GM18511 (cell line): ENCODE measurements at regions not wholly inside any gene's neighbourhood (a gene's known extent, or its start where the extent isn't known, plus 50 kb on each side); places are given as distances from the start of the nearest gene placed in this dataset.

ENCODE experiments used
- ATAC-seq: cut with Tn5 transposase; IDR thresholded peaks from one replicate; pipeline ENCODE4 v1.9.1; 2021; ENCODE audit warnings: mild to moderate bottlenecking, moderate library complexity; ENCODE audit not compliant: unreplicated experiment

DNA sequence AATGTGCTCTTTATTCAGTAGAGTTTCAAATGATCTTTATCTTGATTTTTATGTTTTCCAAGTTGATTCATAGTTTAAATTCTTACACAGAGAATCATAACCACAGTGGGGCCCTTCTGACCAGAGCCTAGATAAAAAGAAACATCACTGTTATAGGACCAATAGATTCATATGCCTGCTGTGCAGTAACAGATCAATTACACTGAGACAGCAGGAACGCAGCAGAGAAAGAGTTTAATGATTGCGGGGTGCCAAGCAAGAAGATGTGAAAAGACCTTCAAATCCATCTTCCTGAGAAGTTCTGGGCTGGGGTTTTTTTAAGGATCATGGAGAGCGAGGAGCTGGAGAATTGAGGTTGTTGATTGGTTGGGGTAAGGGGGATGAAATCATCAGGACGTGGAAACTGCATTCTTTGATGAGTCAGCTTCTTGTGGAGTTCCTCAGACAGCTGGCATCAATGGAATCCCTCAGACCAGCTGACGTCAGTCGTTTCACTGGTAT is 346.6 kb downstream of the TBC1D4 start:
- no peak for ATAC-seq

DNA sequence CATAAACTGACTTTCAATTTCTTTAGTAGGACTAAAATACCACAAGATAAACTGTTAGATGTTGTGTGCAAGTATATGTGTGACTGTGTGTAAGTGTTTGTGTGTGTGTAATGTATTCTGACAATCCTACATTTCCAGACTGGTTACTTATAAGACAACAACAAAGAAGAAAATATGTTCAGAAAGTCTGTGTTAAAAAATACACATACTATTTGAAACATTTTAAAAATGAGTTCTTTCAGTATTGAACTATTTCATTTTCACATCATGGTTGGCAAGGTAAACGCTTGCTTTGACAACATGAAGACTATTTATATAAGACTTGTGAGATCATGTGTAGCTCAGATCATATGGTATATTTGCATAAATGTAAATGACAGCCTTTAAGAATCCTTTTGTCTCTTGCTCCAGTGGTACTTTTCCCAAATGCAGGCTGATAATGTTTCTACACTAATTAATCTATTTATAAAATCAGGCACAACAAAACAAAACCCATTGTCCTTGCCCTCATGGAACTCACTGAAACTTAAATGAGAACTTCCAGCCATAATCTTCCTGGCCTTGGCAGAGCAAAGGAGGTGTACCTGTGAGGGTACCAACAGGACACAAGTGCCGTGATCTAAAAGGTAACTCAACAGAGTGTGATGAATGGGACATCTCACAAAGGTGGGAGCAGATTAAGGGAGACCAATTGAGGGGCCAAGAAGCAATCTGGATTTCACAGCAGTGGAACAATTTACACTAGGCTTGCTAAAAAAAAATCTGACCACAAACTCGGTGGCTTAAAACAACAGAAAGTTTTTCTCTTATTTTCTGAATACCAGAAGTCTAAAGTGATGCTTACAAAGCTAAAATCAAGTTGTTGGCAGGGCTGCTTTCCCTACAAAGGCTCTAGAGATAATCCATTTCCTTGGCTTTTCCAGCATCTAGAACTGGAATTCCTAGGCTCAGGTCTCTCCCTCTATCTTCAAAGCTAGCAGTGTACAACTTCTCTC is 349.0 kb downstream of the TBC1D4 start:
- ATAC-seq = no peak

DNA sequence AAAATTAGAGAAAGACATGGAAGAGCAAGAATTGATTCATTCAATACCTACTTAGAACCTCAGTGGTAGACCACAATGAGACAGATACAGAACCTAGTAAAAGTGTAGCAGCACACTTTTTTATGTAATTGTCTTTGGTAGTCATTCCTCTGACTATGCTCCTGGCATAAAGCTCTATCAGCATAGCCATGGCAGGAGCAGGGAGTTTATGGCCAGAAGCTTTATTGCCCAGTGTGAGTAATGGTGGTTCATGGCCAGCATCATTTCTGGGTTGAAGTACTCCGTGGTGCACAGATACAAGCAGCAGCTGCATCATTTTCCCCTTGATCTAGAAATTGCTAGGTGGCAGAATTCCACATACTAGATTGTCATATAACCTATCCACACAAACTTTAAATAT is 352.6 kb downstream of the TBC1D4 start:
- no peak for ATAC-seq

DNA sequence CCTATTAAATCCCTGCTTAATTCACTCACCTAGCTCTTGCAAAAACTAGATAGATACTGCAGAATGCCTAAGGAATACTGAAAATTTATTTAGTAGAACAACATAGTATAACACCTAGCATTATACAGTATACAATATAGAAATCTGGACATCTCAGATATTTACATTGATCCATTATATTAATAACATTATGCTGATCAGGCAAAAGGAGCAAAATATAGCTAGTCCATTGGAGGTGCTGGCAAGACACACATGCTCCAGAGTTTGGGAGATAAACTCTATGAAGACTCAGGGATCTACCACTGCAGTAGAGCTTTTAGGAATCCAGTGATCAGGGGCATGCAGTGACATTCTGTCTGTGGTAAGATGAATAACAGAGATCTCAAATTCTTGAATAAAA is 357.6 kb downstream of the TBC1D4 start:
- ATAC-seq = no peak

DNA sequence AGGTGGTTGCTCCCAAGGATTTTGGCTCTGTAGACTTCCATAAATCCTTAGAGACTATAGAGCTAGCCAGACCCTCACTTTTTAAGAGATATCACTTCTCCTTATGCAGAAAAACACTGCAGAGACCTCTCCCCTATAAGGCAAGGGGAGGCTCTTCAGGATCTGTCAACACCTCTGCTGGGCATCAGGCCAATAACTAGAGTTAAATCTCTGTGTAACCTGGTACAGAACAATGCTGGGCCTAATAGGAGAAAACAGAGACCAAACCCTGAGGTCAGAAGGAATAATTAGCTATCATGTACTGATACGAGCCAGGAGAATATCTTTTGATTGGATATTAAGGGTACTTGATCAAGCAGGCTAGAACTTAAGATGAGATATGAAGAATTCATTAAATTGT is 358.5 kb downstream of the TBC1D4 start:
- no peak for ATAC-seq

DNA sequence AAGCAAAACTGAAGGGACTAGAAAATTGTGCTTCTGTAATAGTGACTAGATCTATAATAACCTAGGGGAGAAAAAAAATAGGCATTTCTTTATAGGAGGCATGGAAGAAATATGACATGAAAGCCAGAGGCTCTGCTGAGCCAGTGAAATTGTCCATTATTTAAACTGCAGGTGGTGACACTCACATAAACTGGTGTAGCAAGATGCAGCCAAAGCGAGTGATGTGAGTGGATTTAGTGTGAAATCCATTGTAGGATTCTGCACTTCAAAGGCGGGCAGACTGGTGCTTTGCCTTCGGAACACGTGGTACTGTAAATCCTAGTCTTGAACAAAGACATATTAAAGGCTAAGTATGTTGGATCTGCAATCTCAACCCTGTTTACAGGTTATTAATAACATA is 361.9 kb downstream of the TBC1D4 start:
- ATAC-seq = no peak

DNA sequence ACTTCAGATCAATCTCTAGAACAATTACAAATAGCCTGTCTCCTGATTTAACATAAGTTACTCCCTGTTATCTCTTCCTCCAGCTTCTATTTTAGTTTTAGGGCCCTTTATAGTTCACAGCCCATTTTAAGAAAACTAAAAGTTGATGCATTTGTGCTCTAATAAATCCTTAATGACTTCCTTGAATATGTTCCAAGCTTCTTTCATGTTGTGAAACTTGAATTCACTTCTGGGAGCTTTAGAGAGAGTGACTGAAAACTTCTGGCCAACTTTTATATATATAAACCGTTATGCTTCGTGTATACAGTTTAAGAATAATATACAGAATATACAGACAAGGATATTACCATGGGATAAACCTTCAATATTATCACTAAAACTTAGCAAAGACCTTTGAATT is 366.8 kb downstream of the TBC1D4 start:
- no peak for ATAC-seq

DNA sequence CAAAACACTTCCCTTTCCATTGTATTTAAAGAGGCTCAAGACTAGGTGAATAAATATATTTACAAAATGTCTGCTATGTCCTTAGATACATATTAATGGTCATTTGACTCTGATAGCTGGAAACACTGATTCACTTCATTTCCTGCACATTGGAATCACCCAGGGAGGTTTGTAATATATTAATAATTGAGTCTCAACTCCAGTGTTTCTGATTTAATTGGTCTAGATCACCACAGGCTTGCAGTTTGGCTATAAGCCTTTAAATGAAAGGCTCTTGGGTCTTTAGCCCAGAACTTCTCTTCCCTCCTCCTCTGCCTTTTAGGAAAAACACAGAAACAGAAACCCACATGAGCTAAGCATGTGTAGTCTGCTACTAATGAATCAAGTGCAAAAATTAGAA is 378.0 kb downstream of the TBC1D4 start:
- no peak for ATAC-seq

DNA sequence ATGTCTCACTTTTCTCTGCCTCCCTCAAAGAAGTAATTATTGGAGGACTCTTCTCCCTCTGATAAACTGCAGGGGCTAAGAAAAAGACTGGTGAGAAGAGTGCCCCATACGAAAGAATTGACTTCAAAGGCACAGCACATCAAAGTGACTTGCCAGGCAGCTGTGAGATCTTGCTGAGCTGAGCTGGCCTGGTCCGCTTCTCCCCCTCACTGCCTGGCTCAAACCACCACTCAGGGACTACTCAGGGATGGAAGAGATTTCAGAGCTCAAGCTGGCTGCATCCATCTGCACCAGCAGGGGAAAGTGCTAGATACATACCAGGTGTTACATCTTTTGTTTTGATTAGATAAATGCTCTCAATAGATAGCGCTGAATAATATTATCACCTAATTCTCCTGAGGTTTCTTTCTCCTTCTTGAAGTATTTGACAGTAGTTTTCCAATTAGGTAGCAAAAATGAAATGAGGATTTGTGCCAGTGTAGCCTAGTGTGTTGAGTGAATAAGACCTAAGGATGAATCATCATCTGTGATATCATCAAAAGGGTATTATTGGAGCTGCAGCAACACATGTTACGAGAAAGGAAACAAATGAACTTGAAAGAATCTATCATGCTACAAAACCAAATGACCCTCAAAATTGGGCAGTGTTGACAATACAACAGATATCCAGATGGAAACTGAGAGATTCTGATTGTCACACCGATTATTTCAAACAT is 379.8 kb downstream of the TBC1D4 start:
- no peak for ATAC-seq

DNA sequence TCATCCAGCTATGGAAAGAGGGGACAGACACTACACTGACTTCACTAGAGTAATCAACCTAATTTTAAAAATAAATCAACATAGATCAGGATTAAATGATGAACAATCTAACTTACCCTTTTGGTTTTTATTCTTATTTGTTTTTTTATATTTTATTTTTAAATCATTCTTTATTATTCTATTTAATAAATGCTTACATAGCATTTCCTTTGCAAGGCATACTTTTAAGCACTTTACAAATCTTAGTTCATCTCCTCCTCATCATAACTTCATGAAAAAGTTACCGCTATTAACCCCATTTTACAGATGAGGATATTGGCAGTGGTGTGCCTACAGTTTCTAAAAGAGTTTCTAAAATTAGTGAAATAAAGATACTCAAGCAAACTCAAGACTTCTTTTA is 380.6 kb downstream of the TBC1D4 start:
- ATAC-seq = no peak

DNA sequence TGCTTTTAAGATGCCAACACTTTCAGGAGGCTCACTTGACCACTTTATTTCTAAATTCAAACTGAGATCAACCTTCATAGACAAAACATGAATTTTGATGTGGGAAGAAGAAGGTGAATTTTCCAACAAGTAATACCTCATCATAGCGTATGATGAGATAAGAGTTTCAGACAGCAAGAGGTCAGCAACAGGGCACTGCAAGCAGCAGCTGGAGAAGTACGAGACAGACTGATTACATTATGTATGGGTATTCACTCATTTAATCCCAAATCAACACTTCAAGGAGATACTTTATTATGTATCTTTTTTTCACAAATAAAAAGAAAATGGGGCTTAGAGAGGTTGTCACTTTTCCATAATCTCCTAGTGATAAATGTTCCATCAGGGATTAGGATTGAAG is 389.8 kb downstream of the TBC1D4 start:
- no peak for ATAC-seq

DNA sequence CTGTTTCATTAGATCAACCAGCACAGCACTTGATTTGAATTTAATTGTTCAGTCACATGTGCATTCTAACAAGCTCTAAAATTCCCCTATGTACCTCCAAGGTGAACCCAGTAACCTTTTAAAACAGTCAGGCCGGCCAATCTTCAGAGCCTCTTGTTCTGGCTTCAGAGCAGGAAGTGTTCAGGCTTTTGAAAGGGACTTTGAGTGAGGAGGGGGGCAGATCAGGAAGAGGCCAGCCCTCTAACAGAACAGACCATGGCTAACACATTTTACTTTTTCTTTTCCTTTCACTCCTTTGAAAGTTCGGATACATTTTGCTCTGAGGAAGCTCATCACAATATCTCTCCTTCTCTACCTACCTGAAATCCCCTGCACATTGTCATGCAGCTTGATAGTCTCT is 390.3 kb downstream of the TBC1D4 start:
- ATAC-seq = no peak

DNA sequence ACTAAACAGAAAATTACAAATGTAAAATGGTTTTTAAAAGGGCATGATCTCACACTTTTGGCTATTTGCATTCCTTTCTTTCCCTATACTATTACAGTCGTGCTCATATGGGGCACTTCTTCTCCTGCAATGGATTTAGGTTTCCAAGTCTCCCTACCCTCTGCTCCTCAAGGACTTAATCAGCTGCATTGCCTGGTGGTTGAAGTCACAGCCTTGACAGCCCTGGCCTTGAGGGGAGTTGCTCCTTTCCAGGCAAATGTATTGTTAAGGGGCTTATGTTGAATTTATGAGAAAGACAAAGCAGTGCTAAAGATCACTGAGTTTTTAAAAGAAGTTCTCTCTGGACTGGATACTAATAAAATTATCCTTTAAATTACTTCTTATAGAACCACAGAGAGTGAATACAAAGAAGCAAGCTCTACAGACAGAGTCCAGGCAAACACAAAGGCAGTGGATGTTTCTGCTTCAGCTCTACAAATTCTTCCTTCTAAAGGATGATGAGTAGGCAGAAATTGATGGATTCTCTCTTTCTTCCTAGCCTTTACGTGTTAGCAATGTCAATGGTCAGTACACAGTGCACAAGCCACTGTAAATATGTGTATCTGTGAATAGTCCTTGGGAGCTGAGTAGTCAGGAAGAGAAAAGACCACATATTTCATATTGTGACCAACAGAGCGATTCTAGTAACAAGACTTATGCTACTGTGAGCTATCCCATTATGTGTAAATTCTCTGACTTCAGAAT is 390.9 kb downstream of the TBC1D4 start:
- no peak for ATAC-seq

DNA sequence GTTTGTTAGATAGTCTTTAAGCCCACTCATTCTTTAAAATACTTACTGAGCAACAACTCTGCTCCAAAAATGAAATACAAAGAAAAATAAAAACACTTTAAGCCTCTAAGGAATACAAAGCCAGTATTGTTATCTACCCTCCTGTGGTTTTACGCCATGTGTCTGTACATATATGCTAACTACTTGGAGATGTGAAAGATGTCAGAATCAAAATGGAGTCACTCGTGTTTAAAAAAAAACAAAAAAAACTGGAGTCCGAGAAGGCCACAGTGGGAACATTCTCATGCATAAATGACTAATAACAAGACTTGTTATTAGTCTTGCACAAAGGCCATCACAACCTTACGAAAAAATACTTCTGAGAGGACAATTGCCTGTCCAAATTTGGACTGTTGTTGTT is 393.1 kb downstream of the TBC1D4 start:
- ATAC-seq = no peak

DNA sequence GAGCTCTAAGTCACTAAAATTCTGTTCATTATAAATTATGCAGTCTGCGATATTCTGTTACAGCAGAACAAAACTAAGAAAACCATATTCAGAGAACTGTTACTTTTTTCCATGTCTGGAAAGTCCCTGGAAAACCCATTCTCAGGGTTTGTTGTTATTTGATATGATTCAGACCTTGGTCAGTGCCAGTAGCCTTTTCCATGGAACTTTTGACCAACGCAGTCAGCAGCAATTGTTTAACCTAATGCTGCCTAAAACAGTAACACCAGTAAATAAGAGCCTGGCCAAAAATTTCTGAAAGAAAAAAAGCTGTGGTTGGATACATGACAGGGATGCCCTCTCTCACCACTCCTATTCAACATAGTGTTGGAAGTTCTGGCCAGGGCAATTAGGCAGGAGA is 402.7 kb downstream of the TBC1D4 start:
- ATAC-seq = no peak

DNA sequence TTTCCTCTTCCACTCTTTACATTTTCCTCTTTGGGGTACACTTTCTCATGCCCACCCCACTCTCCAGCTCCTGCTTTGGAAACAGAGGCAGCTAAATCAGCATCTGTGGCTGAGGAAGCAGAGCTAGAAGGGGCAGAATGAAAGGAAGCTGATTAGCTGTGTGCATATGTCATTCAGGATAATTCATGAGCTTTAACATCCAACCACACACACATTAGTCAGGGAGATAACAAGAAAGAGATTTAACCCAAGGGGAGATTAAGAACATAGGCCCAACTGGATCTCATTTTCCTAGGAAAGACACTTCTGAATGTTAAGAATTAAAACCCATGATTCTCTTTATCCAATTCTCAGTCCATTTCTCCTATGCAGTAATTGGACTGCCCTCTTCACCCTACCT is 405.5 kb downstream of the TBC1D4 start:
- ATAC-seq = no peak

DNA sequence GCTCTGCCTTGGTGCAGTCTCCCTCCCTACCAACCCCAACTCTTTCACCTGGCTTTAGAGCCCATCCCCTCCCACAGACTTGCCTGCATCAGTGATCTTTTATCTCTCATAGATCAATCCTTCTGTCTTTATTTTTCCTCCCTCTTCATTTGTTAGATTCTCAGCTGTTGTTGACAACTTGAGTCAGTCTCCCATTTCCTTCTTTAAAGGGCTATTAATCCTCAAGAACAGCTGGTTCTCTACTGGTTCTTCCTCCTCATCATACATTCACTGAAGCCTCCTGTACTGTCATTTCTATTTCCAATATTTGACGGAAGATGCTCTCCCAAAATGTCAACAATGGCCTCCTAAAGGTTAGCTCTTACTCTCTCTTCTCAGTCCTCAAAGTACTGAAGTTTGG is 408.2 kb downstream of the TBC1D4 start:
- no peak for ATAC-seq

DNA sequence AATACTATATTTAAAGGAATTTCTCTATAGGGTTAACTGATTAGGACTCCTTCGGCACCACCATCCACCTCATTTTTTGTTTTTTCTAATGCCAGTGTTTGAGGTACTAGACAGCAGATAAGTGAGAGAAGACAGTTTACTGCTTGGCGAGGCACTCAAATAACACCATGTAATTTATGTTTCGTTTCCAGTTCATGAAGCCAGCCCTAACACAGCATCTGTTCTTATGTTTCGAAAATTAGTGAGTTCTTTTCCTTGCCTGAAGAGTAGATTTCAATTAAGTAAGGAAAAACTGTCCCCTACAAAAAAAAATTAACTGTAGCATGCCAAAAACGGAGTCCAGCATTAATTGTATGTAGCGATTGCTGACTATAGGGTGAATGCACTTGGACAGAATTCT is 409.1 kb downstream of the TBC1D4 start:
- no peak for ATAC-seq

DNA sequence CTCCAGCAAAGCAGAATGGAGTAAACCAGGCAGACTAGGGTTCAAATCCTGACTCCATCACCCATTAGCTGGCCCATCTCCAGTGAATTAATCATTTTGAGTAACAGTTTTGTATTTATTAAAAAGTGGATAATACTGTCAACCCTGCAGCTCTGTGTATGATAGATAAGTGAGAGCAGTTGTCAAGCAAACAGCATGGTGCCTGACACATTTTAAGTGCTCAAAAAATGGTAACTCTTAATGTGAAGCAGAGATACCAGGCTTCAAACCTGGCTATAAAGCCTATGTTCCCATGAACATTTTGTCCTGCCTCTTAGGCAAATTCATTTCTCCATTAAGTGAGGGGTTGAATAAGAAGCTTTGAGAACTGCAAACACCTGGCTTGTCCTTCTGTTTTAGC is 409.6 kb downstream of the TBC1D4 start:
- no peak for ATAC-seq

DNA sequence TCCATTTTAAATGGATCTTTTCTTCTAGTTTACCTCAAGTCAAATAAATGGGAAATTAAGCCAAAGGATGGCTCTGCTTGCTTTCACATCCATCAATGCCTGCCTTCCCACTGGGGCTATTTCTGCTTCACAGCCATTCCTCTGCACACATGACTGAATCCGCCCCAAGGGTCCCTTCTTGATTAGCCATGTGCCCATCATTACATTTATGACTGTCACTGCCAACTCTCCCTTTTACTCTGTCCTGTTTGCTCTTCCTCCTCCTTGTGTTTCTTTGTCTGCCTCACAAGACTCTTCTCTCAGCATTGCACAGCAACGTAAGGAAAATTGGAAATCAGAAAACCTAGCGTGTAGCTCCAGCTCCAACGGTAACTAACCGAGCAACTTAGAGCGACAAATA is 410.2 kb downstream of the TBC1D4 start:
- no peak for ATAC-seq

DNA sequence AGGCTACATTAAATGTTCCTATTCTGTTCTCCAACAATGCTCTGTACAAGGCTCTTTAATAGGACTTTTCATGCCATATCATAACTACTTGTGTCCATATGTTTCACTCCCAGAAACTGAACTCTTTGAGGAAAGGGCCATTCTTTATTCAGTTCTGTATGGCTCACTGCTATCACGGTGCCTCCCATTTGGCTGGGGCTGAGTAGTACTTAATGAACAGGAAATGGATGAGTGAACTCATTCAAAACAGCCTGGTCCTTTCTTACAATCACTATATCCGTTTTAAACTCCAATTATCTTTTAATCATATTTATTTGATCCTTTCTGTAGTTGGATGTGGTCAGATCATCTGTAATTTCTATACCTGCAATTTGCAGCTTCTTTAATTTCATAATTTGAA is 410.6 kb downstream of the TBC1D4 start:
- ATAC-seq = no peak
